ENCODE measurements at regions not wholly inside any gene's neighbourhood (a gene's known extent, or its start where the extent isn't known, plus 50 kb on each side); places are given as distances from the start of the nearest gene placed in this dataset.

GRCh38 chr4:106851726-106852125 is 184.4 kb downstream of the DKK2 start:
- Mint-ChIP-seq H3K4me3 (no peak overlapping the region), H3K4me1 (peaks cover 11% of the 10 kb centered on the region), H3K27ac (no peak overlapping the region), H3K36me3 (no peaks in the 10 kb centered on the region), H3K9me3 (no peaks in the 10 kb centered on the region), H3K27me3 (ENCODE audit: low read depth) (peaks cover 9% of the 10 kb centered on the region)
- no peak for TF ChIP-seq CTCF (IDR thresholded peaks at IDR 0.05; ENCODE audit: unreplicated experiment)
- no peak for DNase-seq (ENCODE audit: low spot score in 2 of 2, unreplicated experiment in 2 of 2)

GRCh38 chr4:106850691-106851090 is 185.4 kb downstream of the DKK2 start:
- Mint-ChIP-seq H3K9me3 (no peaks in the 10 kb centered on the region), H3K4me1 (peaks cover 11% of the 10 kb centered on the region), H3K36me3 (no peaks in the 10 kb centered on the region), H3K27me3 (ENCODE audit: low read depth) (peaks cover 9% of the 10 kb centered on the region), H3K4me3 (no peak overlapping the region), H3K27ac (no peak overlapping the region)
- DNase-seq (ENCODE audit: low spot score in 2 of 2, unreplicated experiment in 2 of 2) = no peak
- no peak for TF ChIP-seq CTCF (IDR thresholded peaks at IDR 0.05; ENCODE audit: unreplicated experiment)

GRCh38 chr4:106835919-106836318 is 200.2 kb downstream of the DKK2 start:
- TF ChIP-seq CTCF (IDR thresholded peaks at IDR 0.05; ENCODE audit: unreplicated experiment) = no peak
- DNase-seq (ENCODE audit: low spot score in 2 of 2, unreplicated experiment in 2 of 2) = no peak
- Mint-ChIP-seq H3K9me3 (peaks cover 25% of the 10 kb centered on the region), H3K36me3 (no peaks in the 10 kb centered on the region), H3K4me3 (no peak overlapping the region), H3K4me1 (no peaks in the 10 kb centered on the region), H3K27ac (no peak overlapping the region), H3K27me3 (ENCODE audit: low read depth) (no peaks in the 10 kb centered on the region)

GRCh38 chr4:106830879-106831278 is 205.2 kb downstream of the DKK2 start:
- no peak for TF ChIP-seq CTCF (IDR thresholded peaks at IDR 0.05; ENCODE audit: unreplicated experiment)
- Mint-ChIP-seq H3K27ac (no peak overlapping the region), H3K36me3 (no peaks in the 10 kb centered on the region), H3K4me1 (no peaks in the 10 kb centered on the region), H3K27me3 (ENCODE audit: low read depth) (no peaks in the 10 kb centered on the region), H3K4me3 (no peak overlapping the region), H3K9me3 (peaks cover 8% of the 10 kb centered on the region)
- DNase-seq (ENCODE audit: low spot score in 2 of 2, unreplicated experiment in 2 of 2) = no peak

- no peak for DNase-seq (ENCODE audit: low spot score in 2 of 2, unreplicated experiment in 2 of 2)
- Mint-ChIP-seq H3K27ac (no peak overlapping the region), H3K4me3 (no peak overlapping the region), H3K36me3 (peaks cover 3% of the 10 kb centered on the region), H3K27me3 (ENCODE audit: low read depth) (no peaks in the 10 kb centered on the region), H3K4me1 (peaks cover 4% of the 10 kb centered on the region), H3K9me3 (peaks cover 12% of the 10 kb centered on the region)
- TF ChIP-seq CTCF (IDR thresholded peaks at IDR 0.05; ENCODE audit: unreplicated experiment) = peak; percentile 61
Measured at GRCh38 chr4:106818764-106819163, 217.3 kb downstream of the DKK2 start.

GRCh38 chr4:106816496-106816895 is 219.6 kb downstream of the DKK2 start:
- Mint-ChIP-seq H3K4me1 (peaks cover 7% of the 10 kb centered on the region), H3K4me3 (no peak overlapping the region), H3K27me3 (ENCODE audit: low read depth) (no peaks in the 10 kb centered on the region), H3K9me3 (peaks cover 4% of the 10 kb centered on the region), H3K36me3 (no peaks in the 10 kb centered on the region), H3K27ac (no peak overlapping the region)
- TF ChIP-seq CTCF (IDR thresholded peaks at IDR 0.05; ENCODE audit: unreplicated experiment) = no peak
- DNase-seq (ENCODE audit: low spot score in 2 of 2, unreplicated experiment in 2 of 2) = no peak
